Upper lobe of left lung (tissue), 4 donors: ENCODE measurements at regions not wholly inside any gene's neighbourhood (a gene's known extent, or its start where the extent isn't known, plus 50 kb on each side); places are given as distances from the start of the nearest gene placed in this dataset.

Experiments used
- CTCF ChIP-seq, 6 experiments: fragments of 450-650 bp in 4 of 6; fragments of 200-600 bp in 2 of 6; sonication (generic) in 2 of 6; IDR thresholded peaks; one replicate each; pipeline ENCODE4 v1.5.1; 2016 to 2019; ENCODE audit warnings: antibody characterized with exemption in 6 of 6
- EP300 ChIP-seq, 4 donors: sonication (generic); formaldehyde crosslinking; IDR thresholded peaks; one replicate each; pipeline ENCODE4 v1.5.1; 2017; ENCODE audit warnings: antibody characterized with exemption in 4 of 4, control low read depth in 2 of 4
- POLR2A ChIP-seq, 4 donors: fragments of 450-650 bp; IDR thresholded peaks; one replicate each; pipeline ENCODE4 v1.5.1; 2016 to 2017; ENCODE audit warnings: antibody characterized with exemption in 4 of 4, mild to moderate bottlenecking in 2 of 4
- POLR2AphosphoS5 ChIP-seq, 2 donors: sonication (generic); formaldehyde crosslinking; IDR thresholded peaks; one replicate each; pipeline ENCODE4 v1.5.1; 2017; ENCODE audit warnings: antibody characterized with exemption in 2 of 2

GRCh38 chr9:120032639-120033038 lies 547.3 kb downstream of the CDK5RAP2 start:
- no peak for TF ChIP-seq CTCF (IDR thresholded peaks at IDR 0.05)
- TF ChIP-seq EP300 (IDR thresholded peaks at IDR 0.05), result no peak
- no peak for TF ChIP-seq POLR2A (IDR thresholded peaks at IDR 0.05)
- no peak for TF ChIP-seq POLR2AphosphoS5 (IDR thresholded peaks at IDR 0.05)
